Spinal cord (tissue), 9 donors: ENCODE measurements at regions not wholly inside any gene's neighbourhood (a gene's known extent, or its start where the extent isn't known, plus 50 kb on each side); places are given as distances from the start of the nearest gene placed in this dataset.

Experiments
- DNase-seq, 6 donors: peaks; one replicate each; pipeline versions ENCODE4 v3.0.0 to v3.0.0-alpha.2; 2013 to 2015; ENCODE audit warnings: low spot score in 6 of 6, low read depth in 4 of 6
- H3K27ac ChIP-seq: one replicate; pipeline ENCODE4 v1.5.1; 2013; ENCODE audit warnings: low read depth, low read length, control low read depth
- H3K27me3 ChIP-seq: one replicate; pipeline ENCODE4 v1.6.1; 2013; ENCODE audit warnings: low read length; ENCODE audit not compliant: control insufficient read depth, insufficient read depth
- H3K36me3 ChIP-seq: one replicate; pipeline ENCODE4 v1.6.1; 2013; ENCODE audit warnings: low read length; ENCODE audit not compliant: control insufficient read depth, insufficient read depth
- H3K4me1 ChIP-seq: one replicate; pipeline ENCODE4 v1.6.1; 2013; ENCODE audit warnings: low read length; ENCODE audit not compliant: control insufficient read depth, insufficient read depth
- H3K4me3 ChIP-seq: one replicate; pipeline ENCODE4 v1.5.1; 2013; ENCODE audit warnings: low read depth, low read length, control low read depth
- H3K9me3 ChIP-seq: one replicate; pipeline ENCODE4 v1.6.1; 2013; ENCODE audit warnings: low read length; ENCODE audit not compliant: control insufficient read depth, insufficient read depth
- WGBS: methylation state at CpG from one replicate; pipeline ENCODE4 v1.1.5; 2013; ENCODE audit warnings: missing lambda C conversion rate; ENCODE audit not compliant: insufficient coverage; 5-methylcytosine and 5-hydroxymethylcytosine counted together
- donor health status: healthy.

- Histone ChIP-seq H3K4me3 (no peak overlapping the region), H3K4me1 (no peaks in the 10 kb centered on the region), H3K36me3 (no peaks in the 10 kb centered on the region), H3K27ac (no peak overlapping the region), H3K27me3 (no peaks in the 10 kb centered on the region), H3K9me3 (no peaks in the 10 kb centered on the region)
- no peak for DNase-seq
- WGBS, result 95% methylated on average over 2 of the region's 4 CpGs
These were observed 566.2 kb downstream of the RAPGEF2 start for GRCh38 chr4:159669094-159669493.

- H3K4me1 ChIP-seq, result no peaks in the 10 kb centered on the region
- no peak overlapping the region for H3K27ac ChIP-seq
- DNase-seq, result no peak
- no peaks in the 10 kb centered on the region for H3K36me3 ChIP-seq
- WGBS, result 50% methylated on average over 2 of the region's 2 CpGs
- no peaks in the 10 kb centered on the region for H3K9me3 ChIP-seq
- no peaks in the 10 kb centered on the region for H3K27me3 ChIP-seq
- no peak overlapping the region for H3K4me3 ChIP-seq
These were observed 570.3 kb downstream of the RAPGEF2 start for GRCh38 chr4:159673221-159673620.

- Histone ChIP-seq H3K27ac (no peak overlapping the region), H3K9me3 (no peaks in the 10 kb centered on the region), H3K4me3 (no peak overlapping the region), H3K27me3 (no peaks in the 10 kb centered on the region), H3K4me1 (no peaks in the 10 kb centered on the region), H3K36me3 (no peaks in the 10 kb centered on the region)
- 96% methylated on average over 7 of the region's 8 CpGs for WGBS
- no peak for DNase-seq
These were observed 571.4 kb downstream of the RAPGEF2 start for GRCh38 chr4:159674241-159674640.

- no CpG with 5 or more reads among the region's 1 CpG for WGBS
- no peaks in the 10 kb centered on the region for H3K36me3 ChIP-seq
- no peaks in the 10 kb centered on the region for H3K4me1 ChIP-seq
- no peak overlapping the region for H3K27ac ChIP-seq
- H3K4me3 ChIP-seq, result no peak overlapping the region
- DNase-seq, result peak in 1 of 6 donors; percentile 47
- H3K27me3 ChIP-seq, result no peaks in the 10 kb centered on the region
- no peaks in the 10 kb centered on the region for H3K9me3 ChIP-seq
These were observed 574.6 kb downstream of the RAPGEF2 start for GRCh38 chr4:159677521-159677920.

- Histone ChIP-seq H3K36me3 (no peaks in the 10 kb centered on the region), H3K4me1 (no peaks in the 10 kb centered on the region), H3K4me3 (no peak overlapping the region), H3K9me3 (no peaks in the 10 kb centered on the region), H3K27ac (no peak overlapping the region), H3K27me3 (no peaks in the 10 kb centered on the region)
- no peak for DNase-seq
- no CpG with 5 or more reads among the region's 4 CpGs for WGBS
These were observed 580.1 kb downstream of the RAPGEF2 start for GRCh38 chr4:159682996-159683395.

GRCh38 chr4:159684061-159684460 lies 581.2 kb downstream of the RAPGEF2 start:
- H3K4me3 ChIP-seq, result no peak overlapping the region
- H3K4me1 ChIP-seq, result no peaks in the 10 kb centered on the region
- H3K27ac ChIP-seq, result no peak overlapping the region
- no CpG with 5 or more reads among the region's 1 CpG for WGBS
- no peaks in the 10 kb centered on the region for H3K9me3 ChIP-seq
- no peaks in the 10 kb centered on the region for H3K36me3 ChIP-seq
- DNase-seq, result no peak
- no peaks in the 10 kb centered on the region for H3K27me3 ChIP-seq

- Histone ChIP-seq H3K27ac (peak overlapping the region; percentile 33), H3K36me3 (no peaks in the 10 kb centered on the region), H3K4me1 (no peaks in the 10 kb centered on the region), H3K27me3 (no peaks in the 10 kb centered on the region), H3K4me3 (no peak overlapping the region), H3K9me3 (no peaks in the 10 kb centered on the region)
- 4% methylated on average over 2 of the region's 3 CpGs for WGBS
- peak in 5 of 6 donors; percentile 15 to 79 (median 20) for DNase-seq
These were observed 582.6 kb downstream of the RAPGEF2 start for GRCh38 chr4:159685340-159686092.

- Histone ChIP-seq H3K9me3 (no peaks in the 10 kb centered on the region), H3K27ac (no peak overlapping the region), H3K4me3 (no peak overlapping the region), H3K27me3 (no peaks in the 10 kb centered on the region), H3K36me3 (no peaks in the 10 kb centered on the region), H3K4me1 (no peaks in the 10 kb centered on the region)
- no peak for DNase-seq
These were observed 586.6 kb downstream of the RAPGEF2 start for GRCh38 chr4:159689526-159689925.

GRCh38 chr4:159697322-159698283 lies 594.7 kb downstream of the RAPGEF2 start:
- Histone ChIP-seq H3K9me3 (peaks cover 5% of the 10 kb centered on the region), H3K27me3 (no peaks in the 10 kb centered on the region), H3K27ac (no peak overlapping the region), H3K4me1 (no peaks in the 10 kb centered on the region), H3K36me3 (no peaks in the 10 kb centered on the region), H3K4me3 (no peak overlapping the region)
- WGBS, result 88% methylated on average over 4 of the region's 6 CpGs
- no peak for DNase-seq
